Thoracic aorta (tissue), 2 donors: ENCODE measurements at regions not wholly inside any gene's neighbourhood (a gene's known extent, or its start where the extent isn't known, plus 50 kb on each side); places are given as distances from the start of the nearest gene placed in this dataset.
"Not testable (repeated sequence)": the region's sequence is repeated elsewhere in the genome, so short reads cannot be mapped to it uniquely, and the experiment has no call there.

ENCODE experiments used
- ATAC-seq: fragments of 150-250 bp; one replicate; pipeline ENCODE4 v1.8.0; 2017; ENCODE audit warnings: low read depth; ENCODE audit not compliant: insufficient number of reproducible peaks, low FRiP score
- DNase-seq: peaks from one replicate; pipeline ENCODE4 v3.0.0-alpha.2; 2020; ENCODE audit warnings: low spot score
- H3K27ac ChIP-seq, 2 donors: fragments of 200-600 bp; sonication (generic); 1 replicate in 1 of 2; 2 replicates in 1 of 2; pipeline ENCODE4 v1.5.1; 2016; ENCODE audit warnings: mild to moderate bottlenecking in 2 of 2, moderate library complexity in 2 of 2
- H3K27me3 ChIP-seq: fragments of 200-600 bp; sonication (generic); replicated peaks from 2 replicates; pipeline ENCODE4 v1.6.0; 2016; ENCODE audit warnings: mild to moderate bottlenecking; ENCODE audit not compliant: insufficient read depth
- H3K36me3 ChIP-seq: fragments of 200-600 bp; sonication (generic); one replicate; pipeline ENCODE4 v1.5.1; 2016
- H3K4me1 ChIP-seq, 2 donors: fragments of 200-600 bp; sonication (generic); 1 replicate in 1 of 2; 2 replicates in 1 of 2; pipeline versions ENCODE4 v1.5.1 to v1.6.0; 2016; ENCODE audit warnings: low read depth in 2 of 2, mild to moderate bottlenecking in 1 of 2; ENCODE audit not compliant: control insufficient read depth in 1 of 2
- H3K4me3 ChIP-seq: fragments of 200-600 bp; sonication (generic); 2 replicates; pipeline ENCODE4 v1.5.1; 2016; ENCODE audit warnings: mild to moderate bottlenecking
- H3K9me3 ChIP-seq: fragments of 200-600 bp; sonication (generic); 2 replicates; pipeline ENCODE4 v1.5.1; 2016
- CTCF ChIP-seq: fragments of 200-600 bp; sonication (generic); IDR thresholded peaks from one replicate; pipeline ENCODE4 v1.5.1; 2019; ENCODE audit warnings: antibody characterized with exemption

- no peak for ATAC-seq
- no peak for DNase-seq
- no peak for TF ChIP-seq CTCF
Observed at GRCh38 chrX:76918033-76918432, 490.5 kb downstream of the MAGEE1 start.

GRCh38 chrX:76919761-76920160 lies 492.3 kb downstream of the MAGEE1 start:
- Histone ChIP-seq H3K9me3 (no peaks in the 10 kb centered on the region), H3K27ac (no peak overlapping the region), H3K4me3 (no peak overlapping the region), H3K36me3 (no peaks in the 10 kb centered on the region), H3K4me1 (no peaks in the 10 kb centered on the region), H3K27me3 (no peaks in the 10 kb centered on the region)
- ATAC-seq (no peak), DNase-seq (no peak)
- no peak for TF ChIP-seq CTCF

More at GRCh38 chrX:76918033-76918432, 490.5 kb downstream of the MAGEE1 start:
- H3K27ac ChIP-seq, result no peak overlapping the region
- no peaks in the 10 kb centered on the region for H3K9me3 ChIP-seq
- H3K27me3 ChIP-seq, result no peaks in the 10 kb centered on the region
- H3K4me1 ChIP-seq, result no peaks in the 10 kb centered on the region
- H3K36me3 ChIP-seq, result no peaks in the 10 kb centered on the region
- H3K4me3 ChIP-seq, result no peak overlapping the region

- no peak for DNase-seq
- Histone ChIP-seq H3K36me3 (no peaks in the 10 kb centered on the region), H3K4me1 (no peaks in the 10 kb centered on the region), H3K9me3 (no peaks in the 10 kb centered on the region), H3K27me3 (no peaks in the 10 kb centered on the region), H3K4me3 (no peak overlapping the region), H3K27ac (peak overlapping the region in 1 of 2 donors; percentile 8)
- no peak for TF ChIP-seq CTCF
- no peak for ATAC-seq
Observed at GRCh38 chrX:76920607-76921006, 493.1 kb downstream of the MAGEE1 start.

- ATAC-seq, result no peak
- no peak for TF ChIP-seq CTCF
- H3K27ac ChIP-seq, result no peak overlapping the region
- H3K27me3 ChIP-seq, result no peaks in the 10 kb centered on the region
- no peak for DNase-seq
- no peaks in the 10 kb centered on the region for H3K9me3 ChIP-seq
- no peaks in the 10 kb centered on the region for H3K4me1 ChIP-seq
- no peaks in the 10 kb centered on the region for H3K36me3 ChIP-seq
- no peak overlapping the region for H3K4me3 ChIP-seq
Observed at GRCh38 chrX:76921176-76921575, 493.7 kb downstream of the MAGEE1 start.

GRCh38 chrX:76922100-76922499 lies 494.6 kb downstream of the MAGEE1 start:
- no peak for DNase-seq
- no peaks in the 10 kb centered on the region for H3K9me3 ChIP-seq
- no peak overlapping the region for H3K4me3 ChIP-seq
- H3K27me3 ChIP-seq, result no peaks in the 10 kb centered on the region
- no peak overlapping the region for H3K27ac ChIP-seq
- no peak for TF ChIP-seq CTCF
- no peaks in the 10 kb centered on the region for H3K4me1 ChIP-seq
- no peaks in the 10 kb centered on the region for H3K36me3 ChIP-seq
- ATAC-seq, result no peak

- not testable (repeated sequence) for DNase-seq, H3K4me1 ChIP-seq, ATAC-seq, H3K4me3 ChIP-seq, H3K27me3 ChIP-seq, H3K36me3 ChIP-seq, H3K27ac ChIP-seq, H3K9me3 ChIP-seq
Observed at GRCh38 chrX:76924616-76925015, 497.1 kb downstream of the MAGEE1 start.
